Sigmoid colon (tissue), 6 donors: ENCODE measurements at regions not wholly inside any gene's neighbourhood (a gene's known extent, or its start where the extent isn't known, plus 50 kb on each side); places are given as distances from the start of the nearest gene placed in this dataset.

Source experiments
- DNase-seq: peaks from one replicate; pipeline ENCODE4 v3.0.0-alpha.2; 2019
- H3K27ac ChIP-seq, 4 donors: fragments of 200-600 bp; sonication (generic); one replicate each; pipeline ENCODE4 v1.5.1; 2016 to 2019; ENCODE audit warnings: mild to moderate bottlenecking in 1 of 4
- H3K27me3 ChIP-seq, 3 donors: fragments of 200-600 bp; sonication (generic); one replicate each; pipeline ENCODE4 v1.5.1; 2019; ENCODE audit warnings: mild to moderate bottlenecking in 1 of 3
- H3K36me3 ChIP-seq, 4 donors: fragments of 200-600 bp; sonication (generic); one replicate each; pipeline ENCODE4 v1.5.1; 2016 to 2019
- H3K4me1 ChIP-seq, 4 donors: fragments of 200-600 bp; sonication (generic); one replicate each; pipeline ENCODE4 v1.5.1; 2017 to 2019
- H3K4me3 ChIP-seq, 4 donors: fragments of 200-600 bp; sonication (generic); one replicate each; pipeline ENCODE4 v1.5.1; 2017 to 2019; ENCODE audit warnings: mild to moderate bottlenecking in 2 of 4, moderate library complexity in 1 of 4
- H3K9me3 ChIP-seq, 4 donors: fragments of 200-600 bp in 3 of 4; sonication (generic) in 3 of 4; one replicate each; pipeline versions ENCODE4 v1.5.1 to v1.6.1; 2013 to 2019
- EP300 ChIP-seq, 4 donors: sonication (generic); formaldehyde crosslinking; IDR thresholded peaks; one replicate each; pipeline ENCODE4 v1.6.1; 2017; ENCODE audit warnings: antibody characterized with exemption in 4 of 4
- POLR2A ChIP-seq, 2 donors: fragments of 450-650 bp; IDR thresholded peaks; one replicate each; pipeline ENCODE4 v1.6.1; 2016; ENCODE audit warnings: antibody characterized with exemption in 2 of 2, mild to moderate bottlenecking in 2 of 2, moderate library complexity in 2 of 2
- POLR2AphosphoS5 ChIP-seq, 4 donors: sonication (generic); formaldehyde crosslinking; IDR thresholded peaks; one replicate each; pipeline ENCODE4 v1.6.1; 2017; ENCODE audit warnings: antibody characterized with exemption in 4 of 4
- WGBS, 2 donors: extraction: QIAGEN DNeasy Blood & Tissue Kit; methylation state at CpG; one replicate each; pipeline ENCODE4 v1.1.7; 2013; 5-methylcytosine and 5-hydroxymethylcytosine counted together
- intact Hi-C: fragments of 100-400 bp; cut with DNase I; formaldehyde crosslinking; loops from one replicate; pipeline ENCODE4 v1.15.1; 2023
- TF ChIP-seq, protein P1 (sequence below), 4 experiments: fragments of 450-650 bp in 3 of 4; fragments of 200-600 bp in 1 of 4; IDR thresholded peaks; one replicate each; pipeline ENCODE4 v1.5.1; 2016 to 2019; ENCODE audit warnings: antibody characterized with exemption in 4 of 4, mild to moderate bottlenecking in 3 of 4, moderate library complexity in 2 of 4
- donor health status: healthy with polysubstance abuse.
- donor health status: healthy.

GRCh38 chr1:55585402-55585792, 370.2 kb upstream of the USP24 start:
- DNase-seq, result no peak
- 89 to 92% methylated on average over 3 of the region's 3 CpGs for WGBS, 2 donors
- peaks cover 0 to 30% (median 13%) of the 10 kb centered on the region in 4 donors for H3K4me1 ChIP-seq
- H3K27me3 ChIP-seq, result no peaks in the 10 kb centered on the region
- intact Hi-C loops, result no loop called here
- H3K36me3 ChIP-seq, result no peaks in the 10 kb centered on the region
- no peaks in the 10 kb centered on the region for H3K9me3 ChIP-seq
- H3K4me3 ChIP-seq, result no peak overlapping the region
- TF ChIP-seq, protein P1, sequence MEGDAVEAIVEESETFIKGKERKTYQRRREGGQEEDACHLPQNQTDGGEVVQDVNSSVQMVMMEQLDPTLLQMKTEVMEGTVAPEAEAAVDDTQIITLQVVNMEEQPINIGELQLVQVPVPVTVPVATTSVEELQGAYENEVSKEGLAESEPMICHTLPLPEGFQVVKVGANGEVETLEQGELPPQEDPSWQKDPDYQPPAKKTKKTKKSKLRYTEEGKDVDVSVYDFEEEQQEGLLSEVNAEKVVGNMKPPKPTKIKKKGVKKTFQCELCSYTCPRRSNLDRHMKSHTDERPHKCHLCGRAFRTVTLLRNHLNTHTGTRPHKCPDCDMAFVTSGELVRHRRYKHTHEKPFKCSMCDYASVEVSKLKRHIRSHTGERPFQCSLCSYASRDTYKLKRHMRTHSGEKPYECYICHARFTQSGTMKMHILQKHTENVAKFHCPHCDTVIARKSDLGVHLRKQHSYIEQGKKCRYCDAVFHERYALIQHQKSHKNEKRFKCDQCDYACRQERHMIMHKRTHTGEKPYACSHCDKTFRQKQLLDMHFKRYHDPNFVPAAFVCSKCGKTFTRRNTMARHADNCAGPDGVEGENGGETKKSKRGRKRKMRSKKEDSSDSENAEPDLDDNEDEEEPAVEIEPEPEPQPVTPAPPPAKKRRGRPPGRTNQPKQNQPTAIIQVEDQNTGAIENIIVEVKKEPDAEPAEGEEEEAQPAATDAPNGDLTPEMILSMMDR (IDR thresholded peaks at IDR 0.05), result no peak
- TF ChIP-seq POLR2A (IDR thresholded peaks at IDR 0.05) (no peak), POLR2AphosphoS5 (IDR thresholded peaks at IDR 0.05) (no peak), EP300 (IDR thresholded peaks at IDR 0.05) (no peak)
- peak overlapping the region in 2 of 4 donors; percentile 1 to 33 for H3K27ac ChIP-seq

- Histone ChIP-seq H3K4me1 (peaks cover 0 to 33% (median 17%) of the 10 kb centered on the region in 4 donors), H3K27ac (peak overlapping the region in 2 of 4 donors; percentile 1 to 33), H3K9me3 (no peaks in the 10 kb centered on the region), H3K27me3 (no peaks in the 10 kb centered on the region), H3K36me3 (no peaks in the 10 kb centered on the region), H3K4me3 (no peak overlapping the region)
- WGBS, 2 donors, result 75 to 82% methylated on average over 2 of the region's 2 CpGs
- DNase-seq, result no peak
- intact Hi-C loops, result loop anchor here (5.0 kb wide), 2 partner anchors 202 to 998 kb away; no protein-coding TSS in a partner anchor
- TF ChIP-seq POLR2AphosphoS5 (IDR thresholded peaks at IDR 0.05) (no peak), EP300 (IDR thresholded peaks at IDR 0.05) (no peak), POLR2A (IDR thresholded peaks at IDR 0.05) (no peak)
- TF ChIP-seq, protein P1 (IDR thresholded peaks at IDR 0.05), result no peak
These were observed 369.6 kb upstream of the USP24 start for GRCh38 chr1:55584526-55585401.

- no peak for DNase-seq
- Histone ChIP-seq H3K36me3 (no peaks in the 10 kb centered on the region), H3K4me3 (no peak overlapping the region), H3K9me3 (no peaks in the 10 kb centered on the region), H3K4me1 (peaks cover 0 to 33% (median 17%) of the 10 kb centered on the region in 4 donors), H3K27ac (peak overlapping the region in 3 of 4 donors; percentile 61 to 75 (median 64)), H3K27me3 (no peaks in the 10 kb centered on the region)
- 86 to 94% methylated on average over 4 of the region's 4 CpGs for WGBS, 2 donors
- TF ChIP-seq POLR2AphosphoS5 (IDR thresholded peaks at IDR 0.05), result no peak
- intact Hi-C loops, result loop anchor here (5.0 kb wide), 2 partner anchors 200 to 1000 kb away; no protein-coding TSS in a partner anchor
These were observed 366.9 kb upstream of the USP24 start for GRCh38 chr1:55582084-55582483.

GRCh38 chr1:55580845-55581332, 365.7 kb upstream of the USP24 start:
- no peak for DNase-seq
- Histone ChIP-seq H3K27me3 (no peaks in the 10 kb centered on the region), H3K27ac (peak overlapping the region; percentile 61 to 75 (median 66)), H3K9me3 (no peaks in the 10 kb centered on the region), H3K4me1 (peaks cover 0 to 41% (median 20%) of the 10 kb centered on the region in 4 donors), H3K36me3 (no peaks in the 10 kb centered on the region), H3K4me3 (no peak overlapping the region)
- WGBS, 2 donors, result 80 to 81% methylated on average over 3 of the region's 3 CpGs
- TF ChIP-seq POLR2AphosphoS5 (IDR thresholded peaks at IDR 0.05), result peak; percentile 80 to 90 (median 82)
- TF ChIP-seq, protein P1 (IDR thresholded peaks at IDR 0.05), result no peak
- no peak for TF ChIP-seq POLR2A (IDR thresholded peaks at IDR 0.05)
- TF ChIP-seq EP300 (IDR thresholded peaks at IDR 0.05), result peak; percentile 12 to 88 (median 72)
- intact Hi-C loops, result loop anchor here (2.0 to 5.0 kb wide), 3 partner anchors 56 to 1001 kb away; no protein-coding TSS in a partner anchor
